ENCODE measurements at regions not wholly inside any gene's neighbourhood (a gene's known extent, or its start where the extent isn't known, plus 50 kb on each side); places are given as distances from the start of the nearest gene placed in this dataset.

GRCh38 chr4:10762561-10762960 is 78.0 kb upstream of the CLNK start:
- Histone ChIP-seq H2BK5ac (ENCODE audit: low read depth, low read length, poor library complexity, severe bottlenecking) (no peak overlapping the region), H3K23ac (ENCODE audit: low read depth, low read length) (no peak overlapping the region), H4K5ac (ENCODE audit: low read depth, low read length) (no peak overlapping the region), H3K27ac (ENCODE audit: insufficient read depth, low read length) (no peak overlapping the region), H3K56ac (ENCODE audit: extremely low read depth, insufficient read depth, low read length) (no peak overlapping the region), H3K9me3 (ENCODE audit: control insufficient read depth, insufficient read depth, low read length) (no peaks in the 10 kb centered on the region), H4K20me1 (ENCODE audit: insufficient read depth, low read length) (no peaks in the 10 kb centered on the region; the same call in 1 of the 2 replicates), H3K4me2 (ENCODE audit: low read depth, low read length) (peak overlapping the region; percentile 7; the same call in 1 of the 2 replicates), H3K14ac (replicated peaks; ENCODE audit: low read depth, low read length) (no peak overlapping the region), H4K91ac (ENCODE audit: insufficient read depth, low read depth, low read length) (no peak overlapping the region), H3K9me1 (ENCODE audit: insufficient read depth, low read length) (no peaks in the 10 kb centered on the region), H3K9ac (ENCODE audit: low read depth, low read length) (no peak overlapping the region), H3K27me3 (ENCODE audit: control insufficient read depth, insufficient read depth, low read length) (no peaks in the 10 kb centered on the region), H3K4me1 (ENCODE audit: control insufficient read depth, insufficient read depth, low read length) (peaks cover 3% of the 10 kb centered on the region), H2AK9ac (replicated peaks; ENCODE audit: low read depth, low read length, poor library complexity) (no peak overlapping the region), H3K4ac (ENCODE audit: low read depth, low read length) (no peak overlapping the region), H3K4me3 (ENCODE audit: insufficient read depth, low read depth, low read length) (no peak overlapping the region), H2BK15ac (ENCODE audit: low read depth, low read length) (no peak overlapping the region), H4K8ac (ENCODE audit: low read depth in 2 of 2, low read length in 2 of 2) (peak overlapping the region in 1 of 2 experiments; percentile 39; a peak in 1 of 4 replicates), H3K79me1 (ENCODE audit: low read depth in 1 of 2, low read length in 2 of 2) (no peaks in the 10 kb centered on the region), H2BK120ac (ENCODE audit: low read depth, low read length) (no peak overlapping the region), H2AFZ (replicated peaks; ENCODE audit: low read length, poor library complexity) (peak overlapping the region; percentile 0), H2BK20ac (ENCODE audit: low read depth, low read length) (no peak overlapping the region), H3K18ac (ENCODE audit: low read depth, low read length) (no peak overlapping the region), H2AK5ac (ENCODE audit: low read depth, low read length) (no peak overlapping the region), H3K36me3 (ENCODE audit: control insufficient read depth, insufficient read depth, low read length) (no peaks in the 10 kb centered on the region)
- ChIA-PET POLR2A (ENCODE audit: unreplicated experiment) (no interaction called here), CTCF (no interaction called here)
- TF ChIP-seq USF2 (IDR thresholded peaks at IDR 0.05; ENCODE audit: low read depth, low read length) (peak; percentile 59; the same call in 1 of the 2 replicates), SMC3 (IDR thresholded peaks at IDR 0.05; ENCODE audit: low read depth, low read length) (no peak), BHLHE40 (IDR thresholded peaks at IDR 0.05; ENCODE audit: low read depth, low read length) (peak; percentile 81), CHD1 (IDR thresholded peaks at IDR 0.05; ENCODE audit: low read depth, low read length) (no peak)
- ATAC-seq (ENCODE audit: low read depth) (peak; percentile 86), DNase-seq (peak; percentile 91)
- dilution Hi-C loops (cut with HindIII; ENCODE audit: low sequenced_read_pairs, unreplicated experiment) (no loop called here), intact Hi-C loops (cut with micrococcal nuclease) (loop anchor here (5.0 kb wide), 1 partner anchor 180 kb away; no protein-coding TSS in a partner anchor), in situ Hi-C loops (cut with MboI; ENCODE audit: low sequenced_read_pairs) (no loop called here)
- no TSS peak for BruUV-seq (replicated peaks)
- 0% methylated on average over 1 of the region's 4 CpGs; no CpG with 5 or more reads in 1 of the 2 experiments for WGBS, 2 experiments (ENCODE audit: extremely low coverage in 2 of 2, insufficient read length in 1 of 2)

Data from IMR-90 (cell line).